ENCODE measurements at regions not wholly inside any gene's neighbourhood (a gene's known extent, or its start where the extent isn't known, plus 50 kb on each side); places are given as distances from the start of the nearest gene placed in this dataset.

GRCh38 chr4:107210450-107211239 lies 174.5 kb upstream of the DKK2 start:
- TF ChIP-seq POLR2A (IDR thresholded peaks at IDR 0.05): no peak
- TF ChIP-seq CTCF (IDR thresholded peaks at IDR 0.05 in 4 of 5, conservative IDR thresholded peaks at IDR 0.05 in 1 of 5): no peak

Data from gastrocnemius medialis (tissue), 4 donors.